RWPE2 (cell line): ENCODE measurements at regions not wholly inside any gene's neighbourhood (a gene's known extent, or its start where the extent isn't known, plus 50 kb on each side); places are given as distances from the start of the nearest gene placed in this dataset.

Source experiments
- ATAC-seq: fragments of 200-7000 bp; cut with Tn5 transposase; 3 replicates; pipeline ENCODE4 v1.9.1; 2021; ENCODE audit warnings: low read depth
- DNase-seq: peaks from one replicate; pipeline ENCODE4 v3.0.0-alpha.2; 2020; ENCODE audit warnings: low spot score
- H3K27ac ChIP-seq: fragments of 450-650 bp; 2 replicates; pipeline ENCODE4 v1.5.1; 2017; ENCODE audit warnings: mild to moderate bottlenecking; ENCODE audit not compliant: poor library complexity, severe bottlenecking
- H3K27me3 ChIP-seq: fragments of 250-450 bp; sonication (Bioruptor Pico); 2 replicates; pipeline ENCODE4 v1.5.1; 2021; ENCODE audit warnings: mild to moderate bottlenecking, moderate library complexity; ENCODE audit not compliant: insufficient read depth, poor library complexity, severe bottlenecking
- H3K36me3 ChIP-seq: fragments of 250-450 bp; sonication (Bioruptor Pico); 2 replicates; pipeline ENCODE4 v1.5.1; 2020; ENCODE audit warnings: low read depth, mild to moderate bottlenecking, moderate library complexity
- H3K4me1 ChIP-seq: fragments of 250-450 bp; sonication (Bioruptor Pico); 2 replicates; pipeline ENCODE4 v1.5.1; 2021; ENCODE audit warnings: mild to moderate bottlenecking, moderate library complexity; ENCODE audit not compliant: insufficient read depth, poor library complexity, severe bottlenecking
- H3K4me3 ChIP-seq: fragments of 250-450 bp; sonication (Bioruptor Pico); 2 replicates; pipeline ENCODE4 v1.5.1; 2021; ENCODE audit warnings: mild to moderate bottlenecking, moderate library complexity; ENCODE audit not compliant: severe bottlenecking
- H3K9me3 ChIP-seq: fragments of 250-450 bp; sonication (Bioruptor Pico); 2 replicates; pipeline ENCODE4 v1.5.1; 2021; ENCODE audit warnings: mild to moderate bottlenecking, moderate library complexity; ENCODE audit not compliant: severe bottlenecking
- CTCF ChIP-seq: fragments of 450-650 bp; IDR thresholded peaks from one replicate; pipeline ENCODE4 v1.5.1; 2017; ENCODE audit warnings: mild to moderate bottlenecking, moderate library complexity; ENCODE audit not compliant: poor library complexity, severe bottlenecking

- no peak overlapping the region for H3K4me3 ChIP-seq
- ATAC-seq: no peak
- no peaks in the 10 kb centered on the region for H3K36me3 ChIP-seq
- no peak for DNase-seq
- H3K27me3 ChIP-seq: no peaks in the 10 kb centered on the region
- no peak for TF ChIP-seq CTCF
- H3K4me1 ChIP-seq: no peaks in the 10 kb centered on the region
- no peaks in the 10 kb centered on the region for H3K9me3 ChIP-seq
- no peak overlapping the region for H3K27ac ChIP-seq
Measured at GRCh38 chr2:167692936-167693335, 554.5 kb downstream of the STK39 start.

- Histone ChIP-seq H3K27ac (no peak overlapping the region), H3K36me3 (no peaks in the 10 kb centered on the region), H3K9me3 (no peaks in the 10 kb centered on the region), H3K27me3 (no peaks in the 10 kb centered on the region), H3K4me1 (no peaks in the 10 kb centered on the region), H3K4me3 (no peak overlapping the region)
- ATAC-seq: no peak
- no peak for TF ChIP-seq CTCF
- no peak for DNase-seq
Measured at GRCh38 chr2:167692191-167692590, 555.2 kb downstream of the STK39 start.

- Histone ChIP-seq H3K27ac (no peak overlapping the region), H3K4me1 (no peaks in the 10 kb centered on the region), H3K4me3 (no peak overlapping the region), H3K27me3 (no peaks in the 10 kb centered on the region), H3K9me3 (no peaks in the 10 kb centered on the region), H3K36me3 (no peaks in the 10 kb centered on the region)
- no peak for ATAC-seq
- no peak for TF ChIP-seq CTCF
- no peak for DNase-seq
Measured at GRCh38 chr2:167689444-167689843, 558.0 kb downstream of the STK39 start.

- H3K27ac ChIP-seq: no peak overlapping the region
- no peak for ATAC-seq
- no peak for TF ChIP-seq CTCF
- H3K4me3 ChIP-seq: no peak overlapping the region
- DNase-seq: no peak
- H3K36me3 ChIP-seq: no peaks in the 10 kb centered on the region
- H3K9me3 ChIP-seq: no peaks in the 10 kb centered on the region
- H3K4me1 ChIP-seq: no peaks in the 10 kb centered on the region
- no peaks in the 10 kb centered on the region for H3K27me3 ChIP-seq
Measured at GRCh38 chr2:167686691-167687090, 560.7 kb downstream of the STK39 start.

- H3K4me1 ChIP-seq: no peaks in the 10 kb centered on the region
- no peak overlapping the region for H3K4me3 ChIP-seq
- ATAC-seq: no peak
- TF ChIP-seq CTCF: no peak
- no peaks in the 10 kb centered on the region for H3K27me3 ChIP-seq
- H3K9me3 ChIP-seq: no peaks in the 10 kb centered on the region
- DNase-seq: no peak
- H3K36me3 ChIP-seq: no peaks in the 10 kb centered on the region
- H3K27ac ChIP-seq: no peak overlapping the region
Measured at GRCh38 chr2:167681234-167682015, 566.0 kb downstream of the STK39 start.
